ENCODE measurements at regions not wholly inside any gene's neighbourhood (a gene's known extent, or its start where the extent isn't known, plus 50 kb on each side); places are given as distances from the start of the nearest gene placed in this dataset.

DNA sequence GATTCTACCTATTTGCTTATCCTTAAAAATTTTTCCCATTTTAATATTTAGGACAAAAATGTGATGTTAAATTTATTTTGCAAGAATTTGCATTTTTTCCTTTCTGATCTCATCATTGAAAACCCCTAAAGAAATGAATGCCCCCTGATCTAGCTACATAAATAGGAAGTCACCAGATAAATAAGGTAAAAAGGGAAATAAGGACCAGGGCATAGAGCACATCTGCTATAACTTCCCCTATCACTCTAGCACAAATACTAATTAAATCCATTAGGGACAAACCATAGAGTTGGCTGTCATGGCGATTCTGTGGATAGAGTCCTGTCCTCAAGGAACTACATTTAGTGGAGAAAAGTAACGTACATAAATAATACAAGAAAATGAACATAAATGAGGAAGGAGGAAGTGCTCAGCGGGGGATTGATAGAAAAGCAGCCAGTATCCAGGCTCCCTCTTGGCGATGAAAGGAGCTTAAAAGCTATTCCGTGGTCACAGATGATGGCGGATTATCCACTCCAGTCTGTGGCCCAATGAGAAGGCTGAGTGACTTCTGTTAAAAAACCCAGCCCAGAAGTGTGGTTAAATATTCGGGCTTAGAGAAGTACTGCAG, 76.9 kb upstream of the RPL34 start:
- Histone ChIP-seq H3K4me3 (replicated peaks in 1 of 3; ENCODE audit: insufficient read depth in 1 of 3, low read depth in 1 of 3, low read length in 3 of 3) (no peak overlapping the region), H3K27me3 (ENCODE audit: control insufficient read depth in 2 of 2, insufficient read depth in 2 of 2, low read length in 2 of 2) (no peaks in the 10 kb centered on the region), H3K9ac (replicated peaks; ENCODE audit: extremely low read depth, insufficient read depth, low read length) (no peak overlapping the region), H3K36me3 (ENCODE audit: control insufficient read depth in 2 of 2, extremely low read depth in 1 of 2, insufficient read depth in 2 of 2, low read length in 2 of 2) (no peaks in the 10 kb centered on the region), H3K27ac (ENCODE audit: insufficient read depth, low read depth, low read length) (no peak overlapping the region), H3K9me1 (replicated peaks; ENCODE audit: control insufficient read depth, extremely low read depth, insufficient read depth, low read length) (no peaks in the 10 kb centered on the region), H3K9me3 (replicated peaks; ENCODE audit: control insufficient read depth, insufficient read depth, low read length) (no peaks in the 10 kb centered on the region), H4K20me1 (replicated peaks; ENCODE audit: control insufficient read depth, extremely low read depth, insufficient read depth, low read length) (no peaks in the 10 kb centered on the region), H3K4me2 (ENCODE audit: insufficient read depth, low read length) (no peak overlapping the region), H3K79me2 (ENCODE audit: control insufficient read depth, insufficient read depth, low read length) (no peaks in the 10 kb centered on the region), H3K4me1 (ENCODE audit: control insufficient read depth, extremely low read depth, insufficient read depth, low read length) (no peaks in the 10 kb centered on the region), H2AFZ (ENCODE audit: low read depth, low read length) (no peak overlapping the region)
- POLR2A ChIA-PET, result no interaction called here
- FAIRE-seq (no peak), DNase-seq (ENCODE audit: low read depth, low spot score) (no peak)
- intact Hi-C loops (cut with micrococcal nuclease) (no loop called here), dilution Hi-C loops (cut with MboI; ENCODE audit: extremely low pct_ligation_motif_present, low sequenced_read_pairs) (no loop called here)
- CTCF ChIA-PET, result interaction anchor here (1.2 kb wide), 1 partner anchor 11 kb away, joined by 3 read pairs; no protein-coding TSS in a partner anchor
- TF ChIP-seq JUN (IDR thresholded peaks at IDR 0.05; ENCODE audit: borderline replicate concordance, insufficient read depth, insufficient read length, low read depth) (no peak), POLR2A (IDR thresholded peaks at IDR 0.05; ENCODE audit: low read depth, low read length) (no peak), POLR2AphosphoS5 (IDR thresholded peaks at IDR 0.05; ENCODE audit: insufficient read depth, low read depth, low read length) (no peak), MYC (IDR thresholded peaks at IDR 0.05; ENCODE audit: low read depth, low read length) (no peak), GATA2 (IDR thresholded peaks at IDR 0.05; ENCODE audit: insufficient read depth, insufficient read length, low read depth, low read length) (no peak), EZH2 (IDR thresholded peaks at IDR 0.05; ENCODE audit: borderline replicate concordance, low read depth, low read length, severe bottlenecking) (no peak), FOS (IDR thresholded peaks at IDR 0.05; ENCODE audit: borderline replicate concordance, insufficient read depth, low read length) (no peak)
- TF ChIP-seq, protein P1, sequence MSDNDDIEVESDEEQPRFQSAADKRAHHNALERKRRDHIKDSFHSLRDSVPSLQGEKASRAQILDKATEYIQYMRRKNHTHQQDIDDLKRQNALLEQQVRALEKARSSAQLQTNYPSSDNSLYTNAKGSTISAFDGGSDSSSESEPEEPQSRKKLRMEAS (IDR thresholded peaks at IDR 0.05; ENCODE audit: insufficient read depth, insufficient read length), result no peak
- TF ChIP-seq, protein P2, sequence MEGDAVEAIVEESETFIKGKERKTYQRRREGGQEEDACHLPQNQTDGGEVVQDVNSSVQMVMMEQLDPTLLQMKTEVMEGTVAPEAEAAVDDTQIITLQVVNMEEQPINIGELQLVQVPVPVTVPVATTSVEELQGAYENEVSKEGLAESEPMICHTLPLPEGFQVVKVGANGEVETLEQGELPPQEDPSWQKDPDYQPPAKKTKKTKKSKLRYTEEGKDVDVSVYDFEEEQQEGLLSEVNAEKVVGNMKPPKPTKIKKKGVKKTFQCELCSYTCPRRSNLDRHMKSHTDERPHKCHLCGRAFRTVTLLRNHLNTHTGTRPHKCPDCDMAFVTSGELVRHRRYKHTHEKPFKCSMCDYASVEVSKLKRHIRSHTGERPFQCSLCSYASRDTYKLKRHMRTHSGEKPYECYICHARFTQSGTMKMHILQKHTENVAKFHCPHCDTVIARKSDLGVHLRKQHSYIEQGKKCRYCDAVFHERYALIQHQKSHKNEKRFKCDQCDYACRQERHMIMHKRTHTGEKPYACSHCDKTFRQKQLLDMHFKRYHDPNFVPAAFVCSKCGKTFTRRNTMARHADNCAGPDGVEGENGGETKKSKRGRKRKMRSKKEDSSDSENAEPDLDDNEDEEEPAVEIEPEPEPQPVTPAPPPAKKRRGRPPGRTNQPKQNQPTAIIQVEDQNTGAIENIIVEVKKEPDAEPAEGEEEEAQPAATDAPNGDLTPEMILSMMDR (IDR thresholded peaks at IDR 0.05; ENCODE audit: extremely low read depth in 1 of 2, insufficient read depth in 1 of 2, low read depth in 1 of 2, low read length in 2 of 2), result no peak
- no TSS peak for BruUV-seq (replicated peaks)

Measured in endothelial cell of umbilical vein (primary cell).